ENCODE measurements at regions not wholly inside any gene's neighbourhood (a gene's known extent, or its start where the extent isn't known, plus 50 kb on each side); places are given as distances from the start of the nearest gene placed in this dataset.

DNA sequence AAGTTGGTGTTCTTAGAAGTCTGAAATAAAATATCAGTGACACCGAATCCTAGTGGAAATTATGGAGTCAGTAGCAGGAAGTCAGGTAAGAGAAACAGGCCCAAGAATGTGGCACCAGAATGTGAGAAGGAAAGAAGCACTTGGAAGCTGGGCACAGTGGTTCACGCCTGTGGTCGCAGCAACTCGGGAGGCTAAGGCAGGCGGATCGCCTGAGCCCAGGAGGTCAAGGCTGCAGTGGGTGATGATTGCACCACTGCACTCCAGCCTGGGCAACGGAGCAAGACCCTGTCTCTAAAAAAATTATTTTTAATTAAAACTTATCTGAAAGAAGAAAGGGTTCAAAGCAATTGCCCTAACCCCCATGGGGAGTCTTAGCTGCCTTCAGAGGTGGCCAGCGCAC is 268.3 kb upstream of the SALL3 start:
- Histone ChIP-seq H3K27ac (no peak overlapping the region), H3K4me3 (no peak overlapping the region), H3K4me1 (no peaks in the 10 kb centered on the region), H3K9me3 (peaks cover 13 to 26% of the 10 kb centered on the region in 2 donors), H3K27me3 (peaks cover 0 to 6% of the 10 kb centered on the region in 2 donors), H3K36me3 (no peaks in the 10 kb centered on the region)
- no peak for TF ChIP-seq CTCF (IDR thresholded peaks at IDR 0.05)
- TF ChIP-seq POLR2A (IDR thresholded peaks at IDR 0.05), result no peak
- TF ChIP-seq POLR2AphosphoS5 (IDR thresholded peaks at IDR 0.05), result no peak
- no peak for DNase-seq (ENCODE audit: low spot score in 2 of 2)
- intact Hi-C loops (cut with DNase I; ENCODE audit: low total_unique reads), result no loop called here

GRCh38 chr18:78711971-78712370 is 267.6 kb upstream of the SALL3 start:
- no peaks in the 10 kb centered on the region for H3K4me1 ChIP-seq
- TF ChIP-seq POLR2AphosphoS5 (IDR thresholded peaks at IDR 0.05) (no peak), POLR2A (IDR thresholded peaks at IDR 0.05) (no peak), CTCF (IDR thresholded peaks at IDR 0.05) (no peak)

DNA sequence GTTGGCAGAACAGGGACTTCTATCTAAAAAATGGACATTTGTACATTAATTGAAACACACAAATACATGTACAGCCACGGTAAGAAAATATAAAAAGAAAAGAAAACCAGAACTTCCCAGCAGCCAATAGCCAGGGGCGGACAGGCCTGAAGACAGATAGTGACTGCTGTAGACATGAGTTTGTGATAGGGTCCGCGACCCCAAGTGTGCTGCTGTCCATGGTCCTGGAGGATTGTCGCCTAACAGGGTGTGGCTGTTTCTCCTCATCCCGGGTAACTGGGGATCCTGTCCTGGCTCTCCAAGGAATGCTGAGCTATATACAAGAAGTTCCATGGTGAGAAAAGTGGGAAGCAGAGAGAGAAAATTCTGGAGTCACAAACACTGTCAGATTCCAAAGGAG is 266.5 kb upstream of the SALL3 start:
- peak in 1 of 2 donors; percentile 15 for DNase-seq (ENCODE audit: low spot score in 2 of 2)
- TF ChIP-seq CTCF (IDR thresholded peaks at IDR 0.05), result no peak
- no peak for TF ChIP-seq POLR2A (IDR thresholded peaks at IDR 0.05)
- TF ChIP-seq POLR2AphosphoS5 (IDR thresholded peaks at IDR 0.05), result no peak
- Histone ChIP-seq H3K9me3 (peaks cover 12 to 17% of the 10 kb centered on the region in 2 donors), H3K36me3 (no peaks in the 10 kb centered on the region), H3K27ac (no peak overlapping the region), H3K4me1 (no peaks in the 10 kb centered on the region), H3K4me3 (no peak overlapping the region), H3K27me3 (peaks cover 0 to 6% of the 10 kb centered on the region in 2 donors)
- intact Hi-C loops (cut with DNase I; ENCODE audit: low total_unique reads), result no loop called here

More at GRCh38 chr18:78711971-78712370, 267.6 kb upstream of the SALL3 start:
- Histone ChIP-seq H3K27me3 (peaks cover 0 to 6% of the 10 kb centered on the region in 2 donors), H3K36me3 (no peaks in the 10 kb centered on the region), H3K27ac (no peak overlapping the region), H3K9me3 (peaks cover 13 to 26% of the 10 kb centered on the region in 2 donors), H3K4me3 (no peak overlapping the region)
- intact Hi-C loops (cut with DNase I; ENCODE audit: low total_unique reads), result no loop called here
- DNase-seq (ENCODE audit: low spot score in 2 of 2), result peak in 1 of 2 donors; percentile 27

- H3K36me3 ChIP-seq, result no peaks in the 10 kb centered on the region
- no peak overlapping the region for H3K4me3 ChIP-seq
- intact Hi-C loops (cut with DNase I; ENCODE audit: low total_unique reads), result no loop called here
- TF ChIP-seq CTCF (IDR thresholded peaks at IDR 0.05), result no peak
- TF ChIP-seq POLR2AphosphoS5 (IDR thresholded peaks at IDR 0.05), result no peak
- no peak for TF ChIP-seq POLR2A (IDR thresholded peaks at IDR 0.05)
- H3K9me3 ChIP-seq, result peaks cover 6 to 10% of the 10 kb centered on the region in 2 donors
- H3K4me1 ChIP-seq, result no peaks in the 10 kb centered on the region
- peaks cover 0 to 6% of the 10 kb centered on the region in 2 donors for H3K27me3 ChIP-seq
- DNase-seq (ENCODE audit: low spot score in 2 of 2), result peak in 1 of 2 donors; percentile 22
- H3K27ac ChIP-seq, result no peak overlapping the region
These were observed 265.9 kb upstream of the SALL3 start for GRCh38 chr18:78713726-78714125.

DNA sequence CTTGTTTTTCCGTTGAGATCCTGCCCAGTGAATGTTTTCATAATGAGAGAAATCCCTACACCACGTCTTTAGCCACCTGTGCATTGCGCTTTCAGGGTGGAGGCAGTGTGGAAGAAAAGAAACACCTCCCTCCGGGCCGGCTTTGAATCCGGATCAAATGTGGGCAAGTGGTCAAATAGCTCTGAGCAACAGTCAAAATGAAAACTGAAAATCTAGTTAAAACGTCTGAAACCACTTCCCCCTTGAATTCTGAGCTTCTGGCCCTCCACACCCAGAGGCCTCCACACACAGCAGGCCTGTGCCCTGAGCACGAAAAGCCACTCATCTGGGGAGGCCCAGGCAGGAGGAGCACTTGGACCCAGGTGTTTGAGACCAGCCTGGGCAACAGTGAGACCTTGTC is 263.6 kb upstream of the SALL3 start:
- DNase-seq (ENCODE audit: low spot score in 2 of 2), result peak in 1 of 2 donors; percentile 6
- Histone ChIP-seq H3K36me3 (no peaks in the 10 kb centered on the region), H3K27ac (no peak overlapping the region), H3K4me3 (no peak overlapping the region), H3K4me1 (no peaks in the 10 kb centered on the region), H3K9me3 (no peaks in the 10 kb centered on the region), H3K27me3 (peaks cover 0 to 10% of the 10 kb centered on the region in 2 donors)
- no peak for TF ChIP-seq POLR2AphosphoS5 (IDR thresholded peaks at IDR 0.05)
- TF ChIP-seq POLR2A (IDR thresholded peaks at IDR 0.05), result no peak
- no peak for TF ChIP-seq CTCF (IDR thresholded peaks at IDR 0.05)
- intact Hi-C loops (cut with DNase I; ENCODE audit: low total_unique reads), result no loop called here
